ENCODE measurements at regions not wholly inside any gene's neighbourhood (a gene's known extent, or its start where the extent isn't known, plus 50 kb on each side); places are given as distances from the start of the nearest gene placed in this dataset.
A peak's percentile ranks its signal among the peaks of the same experiment; 100 is the strongest.

- Histone ChIP-seq H3K4me2 (ENCODE audit: low read length) (no peak overlapping the region), H4K20me1 (ENCODE audit: insufficient read depth) (no peaks in the 10 kb centered on the region), H2AFZ (ENCODE audit: low read depth, low read length) (no peak overlapping the region), H3K27me3 (ENCODE audit: insufficient read depth, low read depth, low read length) (no peaks in the 10 kb centered on the region), H3K9me3 (ENCODE audit: low read length) (no peaks in the 10 kb centered on the region), H3F3A (ENCODE audit: insufficient read depth, low read length, poor library complexity, severe bottlenecking) (peaks cover 13% of the 10 kb centered on the region), H3K9me2 (ENCODE audit: insufficient read depth, low read length) (no peaks in the 10 kb centered on the region), H3K79me2 (replicated peaks; ENCODE audit: insufficient read depth, low read length) (no peaks in the 10 kb centered on the region), H3K27ac (ENCODE audit: low read length) (no peak overlapping the region), H3K36me3 (ENCODE audit: insufficient read depth, low read length) (no peaks in the 10 kb centered on the region), H3K4me3 (ENCODE audit: low read length) (no peak overlapping the region), H3K9ac (ENCODE audit: low read length) (no peak overlapping the region)
- TF ChIP-seq RAD21 (conservative IDR thresholded peaks at IDR 0.05) (no peak), EZH2 (IDR thresholded peaks at IDR 0.05; ENCODE audit: borderline replicate concordance, insufficient read depth, low read length, poor library complexity, severe bottlenecking) (no peak), EP300 (conservative IDR thresholded peaks at IDR 0.05; ENCODE audit: poor library complexity, severe bottlenecking) (no peak), POLR2AphosphoS5 (IDR thresholded peaks at IDR 0.05) (no peak), TAF1 (IDR thresholded peaks at IDR 0.05; ENCODE audit: low read depth) (no peak)
- TF ChIP-seq, protein P1, sequence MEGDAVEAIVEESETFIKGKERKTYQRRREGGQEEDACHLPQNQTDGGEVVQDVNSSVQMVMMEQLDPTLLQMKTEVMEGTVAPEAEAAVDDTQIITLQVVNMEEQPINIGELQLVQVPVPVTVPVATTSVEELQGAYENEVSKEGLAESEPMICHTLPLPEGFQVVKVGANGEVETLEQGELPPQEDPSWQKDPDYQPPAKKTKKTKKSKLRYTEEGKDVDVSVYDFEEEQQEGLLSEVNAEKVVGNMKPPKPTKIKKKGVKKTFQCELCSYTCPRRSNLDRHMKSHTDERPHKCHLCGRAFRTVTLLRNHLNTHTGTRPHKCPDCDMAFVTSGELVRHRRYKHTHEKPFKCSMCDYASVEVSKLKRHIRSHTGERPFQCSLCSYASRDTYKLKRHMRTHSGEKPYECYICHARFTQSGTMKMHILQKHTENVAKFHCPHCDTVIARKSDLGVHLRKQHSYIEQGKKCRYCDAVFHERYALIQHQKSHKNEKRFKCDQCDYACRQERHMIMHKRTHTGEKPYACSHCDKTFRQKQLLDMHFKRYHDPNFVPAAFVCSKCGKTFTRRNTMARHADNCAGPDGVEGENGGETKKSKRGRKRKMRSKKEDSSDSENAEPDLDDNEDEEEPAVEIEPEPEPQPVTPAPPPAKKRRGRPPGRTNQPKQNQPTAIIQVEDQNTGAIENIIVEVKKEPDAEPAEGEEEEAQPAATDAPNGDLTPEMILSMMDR (IDR thresholded peaks at IDR 0.05; ENCODE audit: poor library complexity, severe bottlenecking), result no peak
Observed at GRCh38 chr6:19463250-19463649, 373.9 kb upstream of the ID4 start.

DNA sequence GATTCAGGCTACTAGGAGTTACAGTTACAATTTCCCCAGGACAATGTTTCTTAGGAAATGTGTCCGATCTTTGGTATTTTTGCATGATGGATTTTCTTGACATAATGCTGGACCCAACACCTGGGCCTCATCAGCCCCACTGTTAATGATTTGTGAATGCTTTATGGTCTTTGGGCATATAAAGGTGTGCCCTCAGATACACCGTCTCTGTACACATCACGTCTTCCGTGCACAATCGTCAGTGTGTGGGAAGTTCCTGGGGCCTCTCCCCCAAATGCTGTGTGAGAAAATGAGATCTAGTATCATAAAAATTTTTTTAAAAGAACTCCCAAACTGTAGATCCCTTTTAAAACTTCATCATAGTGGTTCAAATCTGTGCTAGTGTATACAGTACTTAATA is 373.2 kb upstream of the ID4 start:
- TF ChIP-seq, protein P2, sequence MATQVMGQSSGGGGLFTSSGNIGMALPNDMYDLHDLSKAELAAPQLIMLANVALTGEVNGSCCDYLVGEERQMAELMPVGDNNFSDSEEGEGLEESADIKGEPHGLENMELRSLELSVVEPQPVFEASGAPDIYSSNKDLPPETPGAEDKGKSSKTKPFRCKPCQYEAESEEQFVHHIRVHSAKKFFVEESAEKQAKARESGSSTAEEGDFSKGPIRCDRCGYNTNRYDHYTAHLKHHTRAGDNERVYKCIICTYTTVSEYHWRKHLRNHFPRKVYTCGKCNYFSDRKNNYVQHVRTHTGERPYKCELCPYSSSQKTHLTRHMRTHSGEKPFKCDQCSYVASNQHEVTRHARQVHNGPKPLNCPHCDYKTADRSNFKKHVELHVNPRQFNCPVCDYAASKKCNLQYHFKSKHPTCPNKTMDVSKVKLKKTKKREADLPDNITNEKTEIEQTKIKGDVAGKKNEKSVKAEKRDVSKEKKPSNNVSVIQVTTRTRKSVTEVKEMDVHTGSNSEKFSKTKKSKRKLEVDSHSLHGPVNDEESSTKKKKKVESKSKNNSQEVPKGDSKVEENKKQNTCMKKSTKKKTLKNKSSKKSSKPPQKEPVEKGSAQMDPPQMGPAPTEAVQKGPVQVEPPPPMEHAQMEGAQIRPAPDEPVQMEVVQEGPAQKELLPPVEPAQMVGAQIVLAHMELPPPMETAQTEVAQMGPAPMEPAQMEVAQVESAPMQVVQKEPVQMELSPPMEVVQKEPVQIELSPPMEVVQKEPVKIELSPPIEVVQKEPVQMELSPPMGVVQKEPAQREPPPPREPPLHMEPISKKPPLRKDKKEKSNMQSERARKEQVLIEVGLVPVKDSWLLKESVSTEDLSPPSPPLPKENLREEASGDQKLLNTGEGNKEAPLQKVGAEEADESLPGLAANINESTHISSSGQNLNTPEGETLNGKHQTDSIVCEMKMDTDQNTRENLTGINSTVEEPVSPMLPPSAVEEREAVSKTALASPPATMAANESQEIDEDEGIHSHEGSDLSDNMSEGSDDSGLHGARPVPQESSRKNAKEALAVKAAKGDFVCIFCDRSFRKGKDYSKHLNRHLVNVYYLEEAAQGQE (IDR thresholded peaks at IDR 0.05; ENCODE audit: borderline replicate concordance), result no peak
- no peak for TF ChIP-seq EP300 (conservative IDR thresholded peaks at IDR 0.05; ENCODE audit: poor library complexity, severe bottlenecking)
- TF ChIP-seq SMC3 (conservative IDR thresholded peaks at IDR 0.05; ENCODE audit: poor library complexity), result no peak
- TF ChIP-seq TAF1 (IDR thresholded peaks at IDR 0.05; ENCODE audit: low read depth), result no peak
- TF ChIP-seq RAD21 (conservative IDR thresholded peaks at IDR 0.05), result no peak
- TF ChIP-seq MXI1 (conservative IDR thresholded peaks at IDR 0.05; ENCODE audit: poor library complexity, severe bottlenecking), result no peak
- TF ChIP-seq, protein P1 (IDR thresholded peaks at IDR 0.05; ENCODE audit: poor library complexity, severe bottlenecking), result no peak
- no peak for TF ChIP-seq EZH2 (IDR thresholded peaks at IDR 0.05; ENCODE audit: borderline replicate concordance, insufficient read depth, low read length, poor library complexity, severe bottlenecking)
- no peak for TF ChIP-seq POLR2AphosphoS5 (IDR thresholded peaks at IDR 0.05)
- H3K79me2 ChIP-seq (replicated peaks; ENCODE audit: insufficient read depth, low read length), result no peaks in the 10 kb centered on the region
- no peak overlapping the region for H3K9ac ChIP-seq (ENCODE audit: low read length)
- no peak overlapping the region for H3K4me2 ChIP-seq (ENCODE audit: low read length)
- H2AFZ ChIP-seq (ENCODE audit: low read depth, low read length), result no peak overlapping the region
- H3K27ac ChIP-seq (ENCODE audit: low read length), result peak overlapping the region; percentile 88
- no peak overlapping the region for H3K4me3 ChIP-seq (ENCODE audit: low read length)
- no peaks in the 10 kb centered on the region for H4K20me1 ChIP-seq (ENCODE audit: insufficient read depth)
- no peaks in the 10 kb centered on the region for H3K9me3 ChIP-seq (ENCODE audit: low read length)
- H3F3A ChIP-seq (ENCODE audit: insufficient read depth, low read length, poor library complexity, severe bottlenecking), result peaks cover 13% of the 10 kb centered on the region
- no peaks in the 10 kb centered on the region for H3K36me3 ChIP-seq (ENCODE audit: insufficient read depth, low read length)
- H3K27me3 ChIP-seq (ENCODE audit: insufficient read depth, low read depth, low read length), result no peaks in the 10 kb centered on the region
- H3K9me2 ChIP-seq (ENCODE audit: insufficient read depth, low read length), result no peaks in the 10 kb centered on the region
